IMR-90 (cell line): ENCODE measurements at regions not wholly inside any gene's neighbourhood (a gene's known extent, or its start where the extent isn't known, plus 50 kb on each side); places are given as distances from the start of the nearest gene placed in this dataset.

Experiments used
- ATAC-seq: fragments of 200-7000 bp; cut with Tn5 transposase; 2 replicates; pipeline ENCODE4 v1.9.1; 2020; ENCODE audit warnings: low read depth, mild to moderate bottlenecking, moderate library complexity
- BruUV-seq: library from RNA; stranded (reverse); fragments of 400-500 nt; replicated peaks from 2 replicates; lab custom pipeline; 2021; lab: Mats Ljungman, UMichigan
- CTCF ChIA-PET: fragments of 300-600 bp; formaldehyde crosslinking; extraction: SDS; loops from one replicate; lab custom pipeline; 2021; ENCODE audit warnings: antibody characterized with exemption; lab: Yijun Ruan, JAX
- POLR2A ChIA-PET: fragments of 300-600 bp; sonication (Branson Sonifier 250); formaldehyde crosslinking; loops from one replicate; lab custom pipeline; 2022; ENCODE audit warnings: antibody characterized with exemption; ENCODE audit not compliant: unreplicated experiment; lab: Charles Lee
- DNase-seq: peaks from one replicate; pipeline ENCODE4 v3.0.0; 2013
- H2AFZ ChIP-seq: replicated peaks from 2 replicates; pipeline ENCODE3; 2013; ENCODE audit warnings: low read length, mild to moderate bottlenecking; ENCODE audit not compliant: poor library complexity
- H2AK5ac ChIP-seq: 2 replicates; pipeline ENCODE4 v1.6.1; 2013; ENCODE audit warnings: low read depth, low read length, inconsistent platforms
- H2AK9ac ChIP-seq: replicated peaks from 2 replicates; pipeline ENCODE3; 2013; ENCODE audit warnings: mild to moderate bottlenecking, low read depth, low read length, moderate library complexity; ENCODE audit not compliant: poor library complexity
- H2BK120ac ChIP-seq: 2 replicates; pipeline ENCODE4 v1.6.1; 2013; ENCODE audit warnings: low read depth, low read length, inconsistent platforms
- H2BK15ac ChIP-seq: 3 replicates; pipeline ENCODE4 v1.6.1; 2013; ENCODE audit warnings: low read depth, low read length, inconsistent platforms
- H2BK20ac ChIP-seq: 2 replicates; pipeline ENCODE4 v1.6.1; 2013; ENCODE audit warnings: low read depth, mild to moderate bottlenecking, inconsistent platforms, low read length, moderate library complexity
- H2BK5ac ChIP-seq: 2 replicates; pipeline ENCODE4 v1.6.1; 2013; ENCODE audit warnings: mild to moderate bottlenecking, low read depth, low read length, inconsistent platforms; ENCODE audit not compliant: poor library complexity, severe bottlenecking
- H3K14ac ChIP-seq: replicated peaks from 2 replicates; pipeline ENCODE4 v1.6.1; 2013; ENCODE audit warnings: low read depth, low read length, inconsistent platforms
- H3K18ac ChIP-seq: 2 replicates; pipeline ENCODE4 v1.6.1; 2013; ENCODE audit warnings: low read depth, low read length, control low read depth
- H3K23ac ChIP-seq: 2 replicates; pipeline ENCODE4 v1.6.1; 2013; ENCODE audit warnings: low read depth, low read length, inconsistent platforms
- H3K27ac ChIP-seq: 2 replicates; pipeline ENCODE4 v1.5.1; 2013; ENCODE audit warnings: mild to moderate bottlenecking, control low read depth, low read length; ENCODE audit not compliant: insufficient read depth
- H3K27me3 ChIP-seq: 2 replicates; pipeline ENCODE4 v1.6.1; 2013; ENCODE audit warnings: low read length; ENCODE audit not compliant: control insufficient read depth, insufficient read depth
- H3K36me3 ChIP-seq: 2 replicates; pipeline ENCODE4 v1.6.1; 2013; ENCODE audit warnings: low read length, mixed read lengths; ENCODE audit not compliant: control insufficient read depth, insufficient read depth
- H3K4ac ChIP-seq: 2 replicates; pipeline ENCODE4 v1.6.1; 2013; ENCODE audit warnings: low read depth, low read length, inconsistent platforms
- H3K4me1 ChIP-seq: 2 replicates; pipeline ENCODE4 v1.6.1; 2013; ENCODE audit warnings: low read length, mixed read lengths; ENCODE audit not compliant: control insufficient read depth, insufficient read depth
- H3K4me2 ChIP-seq: 2 replicates; pipeline ENCODE4 v1.6.1; 2013; ENCODE audit warnings: low read depth, mild to moderate bottlenecking, control low read depth, low read length, moderate library complexity
- H3K4me3 ChIP-seq: 2 replicates; pipeline ENCODE4 v1.5.1; 2013; ENCODE audit warnings: low read depth, mild to moderate bottlenecking, control low read depth, low read length, moderate library complexity; ENCODE audit not compliant: insufficient read depth
- H3K56ac ChIP-seq: 2 replicates; pipeline ENCODE4 v1.6.1; 2013; ENCODE audit warnings: low read length, inconsistent platforms; ENCODE audit not compliant: insufficient read depth; ENCODE audit errors: extremely low read depth
- H3K79me1 ChIP-seq, 2 experiments: 2 replicates each; pipeline ENCODE4 v1.6.1; 2013; ENCODE audit warnings: low read length in 2 of 2, inconsistent platforms in 1 of 2, low read depth in 1 of 2
- H3K9ac ChIP-seq: 2 replicates; pipeline ENCODE4 v1.6.1; 2013; ENCODE audit warnings: low read depth, low read length, control low read depth
- H3K9me1 ChIP-seq: 2 replicates; pipeline ENCODE4 v1.6.1; 2013; ENCODE audit warnings: low read length, inconsistent platforms; ENCODE audit not compliant: insufficient read depth
- H3K9me3 ChIP-seq: 2 replicates; pipeline ENCODE4 v1.6.1; 2013; ENCODE audit warnings: low read length; ENCODE audit not compliant: control insufficient read depth, insufficient read depth
- H4K20me1 ChIP-seq: 2 replicates; pipeline ENCODE4 v1.6.1; 2013; ENCODE audit warnings: low read length, inconsistent platforms; ENCODE audit not compliant: insufficient read depth
- H4K5ac ChIP-seq: 2 replicates; pipeline ENCODE4 v1.6.1; 2013; ENCODE audit warnings: mild to moderate bottlenecking, low read depth, low read length, control low read depth
- H4K8ac ChIP-seq, 2 experiments: 2 replicates each; pipeline ENCODE4 v1.6.1; 2013; ENCODE audit warnings: low read depth in 2 of 2, low read length in 2 of 2, control low read depth in 1 of 2, inconsistent platforms in 1 of 2
- H4K91ac ChIP-seq: 2 replicates; pipeline ENCODE4 v1.6.1; 2013; ENCODE audit warnings: low read depth, low read length, inconsistent platforms; ENCODE audit not compliant: insufficient read depth
- BHLHE40 ChIP-seq: fragments of 150-350 bp; IDR thresholded peaks from 2 replicates; pipeline ENCODE4 v1.6.1; 2016; ENCODE audit warnings: mild to moderate bottlenecking, low read depth, low read length
- CEBPB ChIP-seq: IDR thresholded peaks from 2 replicates; pipeline ENCODE4 v1.6.1; 2012; ENCODE audit warnings: low read depth, low read length, improper control_type of control experiment
- CHD1 ChIP-seq: IDR thresholded peaks from 2 replicates; pipeline ENCODE4 v1.6.1; 2012; ENCODE audit warnings: low read depth, low read length, improper control_type of control experiment
- CTCF ChIP-seq: conservative IDR thresholded peaks from 2 replicates; pipeline ENCODE4 v1.5.1; 2012; ENCODE audit warnings: mild to moderate bottlenecking, low read depth, low read length, improper control_type of control experiment
- ELK1 ChIP-seq: fragments of 150-350 bp; IDR thresholded peaks from 2 replicates; pipeline ENCODE4 v1.6.1; 2016; ENCODE audit warnings: low read depth, mild to moderate bottlenecking, low read length, moderate library complexity, borderline replicate concordance
- MAFK ChIP-seq: IDR thresholded peaks from 2 replicates; pipeline ENCODE4 v1.6.1; 2012; ENCODE audit warnings: low read depth, low read length, improper control_type of control experiment
- MAZ ChIP-seq: IDR thresholded peaks from 2 replicates; pipeline ENCODE4 v1.6.1; 2012; ENCODE audit warnings: low read depth, mild to moderate bottlenecking, low read length, improper control_type of control experiment, moderate library complexity, borderline replicate concordance
- MXI1 ChIP-seq: IDR thresholded peaks from 2 replicates; pipeline ENCODE4 v1.6.1; 2012; ENCODE audit warnings: low read depth, mild to moderate bottlenecking, low read length, moderate library complexity, borderline replicate concordance
- NFE2L2 ChIP-seq: fragments of 150-350 bp; IDR thresholded peaks from 2 replicates; pipeline ENCODE4 v1.6.1; 2016; ENCODE audit warnings: low read depth, mild to moderate bottlenecking, low read length
- POLR2A ChIP-seq: IDR thresholded peaks from 2 replicates; pipeline ENCODE4 v1.6.1; 2012; ENCODE audit warnings: mild to moderate bottlenecking, low read depth, low read length
- RCOR1 ChIP-seq: IDR thresholded peaks from 2 replicates; pipeline ENCODE4 v1.6.1; 2012; ENCODE audit warnings: mild to moderate bottlenecking, low read length, improper control_type of control experiment; ENCODE audit not compliant: insufficient replicate concordance
- RFX5 ChIP-seq: IDR thresholded peaks from 2 replicates; pipeline ENCODE4 v1.8.0; 2012; ENCODE audit warnings: low read depth, mild to moderate bottlenecking, low read length, moderate library complexity
- SMC3 ChIP-seq: fragments of 150-350 bp; IDR thresholded peaks from 2 replicates; pipeline ENCODE4 v1.6.1; 2016; ENCODE audit warnings: low read depth, mild to moderate bottlenecking, antibody characterized with exemption, low read length, moderate library complexity
- USF2 ChIP-seq: fragments of 150-350 bp; IDR thresholded peaks from 2 replicates; pipeline ENCODE4 v1.6.1; 2017; ENCODE audit warnings: mild to moderate bottlenecking, antibody characterized with exemption, low read length, low read depth
- WGBS, 2 experiments: methylation state at CpG; one replicate each; pipeline versions ENCODE4 v1.1.5 to v1.1.7; 2013; ENCODE audit warnings: missing lambda C conversion rate in 2 of 2; ENCODE audit not compliant: insufficient read length in 1 of 2; ENCODE audit errors: extremely low coverage in 2 of 2; 5-methylcytosine and 5-hydroxymethylcytosine counted together
- dilution Hi-C: fragments of 300-500 bp; cut with HindIII; formaldehyde crosslinking; loops from one replicate; pipeline ENCODE4 v1.14.3; 2018; ENCODE audit warnings: low sequenced_read_pairs; ENCODE audit not compliant: unreplicated experiment
- in situ Hi-C: fragments of 300-500 bp; cut with MboI; formaldehyde crosslinking; loops from 3 replicates; pipeline ENCODE4 v1.14.3; 2019; ENCODE audit warnings: low sequenced_read_pairs, inconsistent platforms, mixed read lengths
- intact Hi-C: fragments of 100-400 bp; cut with micrococcal nuclease; formaldehyde crosslinking; loops from 2 replicates; pipeline ENCODE4 v1.10.0; 2022

- Histone ChIP-seq H4K5ac (no peak overlapping the region), H3K14ac (no peak overlapping the region), H4K8ac (no peak overlapping the region), H3K9ac (no peak overlapping the region), H3K79me1 (no peaks in the 10 kb centered on the region), H2AFZ (no peak overlapping the region), H3K18ac (no peak overlapping the region), H3K4me1 (no peaks in the 10 kb centered on the region), H3K56ac (no peak overlapping the region), H3K23ac (no peak overlapping the region), H2BK120ac (no peak overlapping the region), H2BK5ac (no peak overlapping the region), H3K9me1 (no peaks in the 10 kb centered on the region), H3K27ac (no peak overlapping the region), H2BK15ac (no peak overlapping the region), H2BK20ac (no peak overlapping the region), H3K36me3 (no peaks in the 10 kb centered on the region), H2AK5ac (no peak overlapping the region), H3K27me3 (no peaks in the 10 kb centered on the region), H2AK9ac (no peak overlapping the region), H4K20me1 (no peaks in the 10 kb centered on the region), H3K9me3 (no peaks in the 10 kb centered on the region), H3K4me3 (no peak overlapping the region), H4K91ac (no peak overlapping the region), H3K4ac (no peak overlapping the region), H3K4me2 (no peak overlapping the region)
- CTCF ChIA-PET: no interaction called here
- intact Hi-C loops (no loop called here), in situ Hi-C loops (no loop called here), dilution Hi-C loops (no loop called here)
- DNase-seq (no peak), ATAC-seq (no peak)
- no CpG with 5 or more reads among the region's 3 CpGs for WGBS, 2 experiments
- BruUV-seq: no TSS peak
- POLR2A ChIA-PET: no interaction called here
- TF ChIP-seq CTCF: no peak
- TF ChIP-seq BHLHE40: no peak
- no peak for TF ChIP-seq SMC3
- no peak for TF ChIP-seq CHD1
- no peak for TF ChIP-seq CEBPB
- no peak for TF ChIP-seq RFX5
- no peak for TF ChIP-seq POLR2A
- TF ChIP-seq MAFK: no peak
- TF ChIP-seq ELK1: no peak
- no peak for TF ChIP-seq MXI1
- no peak for TF ChIP-seq RCOR1
- no peak for TF ChIP-seq MAZ
- no peak for TF ChIP-seq NFE2L2
- no peak for TF ChIP-seq USF2
These were observed 1459.1 kb upstream of the ALCAM start for GRCh38 chr3:103907567-103907966.
